ENCODE measurements at regions not wholly inside any gene's neighbourhood (a gene's known extent, or its start where the extent isn't known, plus 50 kb on each side); places are given as distances from the start of the nearest gene placed in this dataset.

- no peak for TF ChIP-seq CTCF (IDR thresholded peaks at IDR 0.05; ENCODE audit: low read length)
- no peak for TF ChIP-seq EZH2phosphoT487 (IDR thresholded peaks at IDR 0.05; ENCODE audit: low read length)
- TF ChIP-seq EZH2 (optimal IDR thresholded peaks at IDR 0.05; ENCODE audit: low read depth, low read length) = no peak
Measured at GRCh38 chr3:76111808-76112207, 326.5 kb upstream of the ZNF717 start.
